HUES48 (cell line): ENCODE measurements at regions not wholly inside any gene's neighbourhood (a gene's known extent, or its start where the extent isn't known, plus 50 kb on each side); places are given as distances from the start of the nearest gene placed in this dataset.

Experiments used
- H3K27ac ChIP-seq: one replicate; pipeline ENCODE4 v1.7.0; 2013; ENCODE audit warnings: low read depth, low read length, inconsistent platforms
- H3K27me3 ChIP-seq: 2 replicates; pipeline ENCODE4 v1.6.1; 2013; ENCODE audit warnings: mild to moderate bottlenecking, low read length; ENCODE audit not compliant: control insufficient read depth, insufficient read depth
- H3K36me3 ChIP-seq: 2 replicates; pipeline ENCODE4 v1.6.1; 2013; ENCODE audit warnings: low read length; ENCODE audit not compliant: control insufficient read depth, insufficient read depth
- H3K4me1 ChIP-seq: 2 replicates; pipeline ENCODE4 v1.6.1; 2013; ENCODE audit warnings: mild to moderate bottlenecking, low read length; ENCODE audit not compliant: control insufficient read depth, insufficient read depth
- H3K4me3 ChIP-seq: 2 replicates; pipeline ENCODE4 v1.5.1; 2013; ENCODE audit warnings: mild to moderate bottlenecking, low read depth, low read length
- H3K9ac ChIP-seq: 2 replicates; pipeline ENCODE4 v1.6.1; 2013; ENCODE audit warnings: mild to moderate bottlenecking, low read depth, low read length, moderate library complexity
- H3K9me3 ChIP-seq: 2 replicates; pipeline ENCODE4 v1.6.1; 2013; ENCODE audit warnings: low read length; ENCODE audit not compliant: control insufficient read depth, insufficient read depth

GRCh38 chr5:32842813-32843530 lies 131.9 kb downstream of the NPR3 start:
- H3K4me1 ChIP-seq, result no peaks in the 10 kb centered on the region
- no peak overlapping the region for H3K9ac ChIP-seq
- no peaks in the 10 kb centered on the region for H3K27me3 ChIP-seq
- no peak overlapping the region for H3K4me3 ChIP-seq
- no peaks in the 10 kb centered on the region for H3K9me3 ChIP-seq
- no peaks in the 10 kb centered on the region for H3K36me3 ChIP-seq
- H3K27ac ChIP-seq, result no peak overlapping the region

- Histone ChIP-seq H3K9ac (no peak overlapping the region), H3K27me3 (no peaks in the 10 kb centered on the region), H3K4me1 (no peaks in the 10 kb centered on the region), H3K36me3 (no peaks in the 10 kb centered on the region), H3K9me3 (no peaks in the 10 kb centered on the region), H3K27ac (no peak overlapping the region), H3K4me3 (no peak overlapping the region)
These were observed 132.4 kb downstream of the NPR3 start for GRCh38 chr5:32843531-32843895.

- no peak overlapping the region for H3K27ac ChIP-seq
- H3K27me3 ChIP-seq, result peaks cover 13% of the 10 kb centered on the region
- H3K36me3 ChIP-seq, result no peaks in the 10 kb centered on the region
- H3K4me3 ChIP-seq, result no peak overlapping the region
- H3K9me3 ChIP-seq, result no peaks in the 10 kb centered on the region
- H3K9ac ChIP-seq, result no peak overlapping the region
- no peaks in the 10 kb centered on the region for H3K4me1 ChIP-seq
These were observed 134.1 kb downstream of the NPR3 start for GRCh38 chr5:32845171-32845570.

GRCh38 chr5:32848120-32848519 lies 137.0 kb downstream of the NPR3 start:
- no peak overlapping the region for H3K4me3 ChIP-seq
- peaks cover 33% of the 10 kb centered on the region for H3K27me3 ChIP-seq
- H3K27ac ChIP-seq, result no peak overlapping the region
- H3K36me3 ChIP-seq, result no peaks in the 10 kb centered on the region
- H3K4me1 ChIP-seq, result peaks cover 9% of the 10 kb centered on the region
- H3K9me3 ChIP-seq, result no peaks in the 10 kb centered on the region
- no peak overlapping the region for H3K9ac ChIP-seq

GRCh38 chr5:32848681-32849080 lies 137.6 kb downstream of the NPR3 start:
- Histone ChIP-seq H3K4me3 (no peak overlapping the region), H3K27me3 (peaks cover 33% of the 10 kb centered on the region), H3K27ac (no peak overlapping the region), H3K9me3 (no peaks in the 10 kb centered on the region), H3K36me3 (no peaks in the 10 kb centered on the region), H3K4me1 (peaks cover 9% of the 10 kb centered on the region), H3K9ac (no peak overlapping the region)

- no peak overlapping the region for H3K4me3 ChIP-seq
- H3K9ac ChIP-seq, result no peak overlapping the region
- peaks cover 33% of the 10 kb centered on the region for H3K27me3 ChIP-seq
- H3K4me1 ChIP-seq, result peaks cover 9% of the 10 kb centered on the region
- no peaks in the 10 kb centered on the region for H3K9me3 ChIP-seq
- H3K36me3 ChIP-seq, result no peaks in the 10 kb centered on the region
- no peak overlapping the region for H3K27ac ChIP-seq
These were observed 139.8 kb downstream of the NPR3 start for GRCh38 chr5:32850817-32851496.

GRCh38 chr5:32851559-32852173 lies 140.5 kb downstream of the NPR3 start:
- no peak overlapping the region for H3K9ac ChIP-seq
- H3K27me3 ChIP-seq, result peaks cover 33% of the 10 kb centered on the region
- H3K4me3 ChIP-seq, result no peak overlapping the region
- no peak overlapping the region for H3K27ac ChIP-seq
- H3K4me1 ChIP-seq, result peaks cover 9% of the 10 kb centered on the region
- H3K9me3 ChIP-seq, result no peaks in the 10 kb centered on the region
- no peaks in the 10 kb centered on the region for H3K36me3 ChIP-seq

- Histone ChIP-seq H3K27me3 (peaks cover 33% of the 10 kb centered on the region), H3K9me3 (peaks cover 3% of the 10 kb centered on the region; the same call in 1 of the 2 replicates), H3K9ac (no peak overlapping the region), H3K4me3 (no peak overlapping the region), H3K36me3 (no peaks in the 10 kb centered on the region), H3K27ac (no peak overlapping the region), H3K4me1 (peaks cover 9% of the 10 kb centered on the region)
These were observed 141.4 kb downstream of the NPR3 start for GRCh38 chr5:32852535-32852934.

- Histone ChIP-seq H3K27ac (no peak overlapping the region), H3K4me3 (no peak overlapping the region), H3K9me3 (peaks cover 7% of the 10 kb centered on the region; the same call in 1 of the 2 replicates), H3K27me3 (peaks cover 33% of the 10 kb centered on the region), H3K9ac (no peak overlapping the region), H3K36me3 (no peaks in the 10 kb centered on the region), H3K4me1 (peaks cover 9% of the 10 kb centered on the region)
These were observed 141.9 kb downstream of the NPR3 start for GRCh38 chr5:32852976-32853375.

GRCh38 chr5:32854473-32854872 lies 143.4 kb downstream of the NPR3 start:
- H3K36me3 ChIP-seq, result no peaks in the 10 kb centered on the region
- peaks cover 20% of the 10 kb centered on the region; the same call in 1 of the 2 replicates for H3K9me3 ChIP-seq

GRCh38 chr5:32859211-32859641 lies 148.1 kb downstream of the NPR3 start:
- peaks cover 22% of the 10 kb centered on the region; the same call in 1 of the 2 replicates for H3K9me3 ChIP-seq
- no peaks in the 10 kb centered on the region for H3K4me1 ChIP-seq
- no peak overlapping the region for H3K27ac ChIP-seq
- H3K4me3 ChIP-seq, result no peak overlapping the region
- no peak overlapping the region for H3K9ac ChIP-seq
- no peaks in the 10 kb centered on the region for H3K27me3 ChIP-seq
- H3K36me3 ChIP-seq, result no peaks in the 10 kb centered on the region

More at GRCh38 chr5:32854473-32854872, 143.4 kb downstream of the NPR3 start:
- Histone ChIP-seq H3K27me3 (peaks cover 27% of the 10 kb centered on the region), H3K4me1 (peaks cover 9% of the 10 kb centered on the region), H3K4me3 (no peak overlapping the region), H3K27ac (no peak overlapping the region), H3K9ac (no peak overlapping the region)
